ENCODE measurements at regions not wholly inside any gene's neighbourhood (a gene's known extent, or its start where the extent isn't known, plus 50 kb on each side); places are given as distances from the start of the nearest gene placed in this dataset.

DNA sequence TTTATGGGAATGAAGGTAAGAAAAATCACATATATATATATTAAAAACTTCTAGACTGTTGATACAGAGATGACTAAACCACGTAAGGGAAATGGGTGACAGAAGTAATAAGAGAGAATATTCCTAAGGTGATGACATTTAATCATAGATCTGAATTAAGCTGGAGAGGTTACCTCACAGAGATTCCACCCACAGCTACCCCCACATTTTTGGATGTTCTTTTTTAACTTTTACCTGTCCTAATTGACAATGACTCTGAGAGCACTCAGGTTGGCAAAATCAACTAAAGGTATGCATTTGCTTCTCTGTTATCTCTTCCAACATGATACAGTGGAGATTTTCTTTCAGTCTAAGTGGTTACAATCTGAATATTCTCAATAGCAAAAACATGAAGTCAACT, 1280.6 kb downstream of the CDH11 start:
- Mint-ChIP-seq H3K36me3 (ENCODE audit: low read depth) (no peaks in the 10 kb centered on the region), H3K4me1 (ENCODE audit: low read depth) (no peaks in the 10 kb centered on the region), H3K4me3 (no peak overlapping the region), H3K27me3 (no peaks in the 10 kb centered on the region), H3K27ac (no peak overlapping the region), H3K9me3 (peaks cover 24% of the 10 kb centered on the region)
- no peaks in the 10 kb centered on the region for H3K36me3 ChIP-seq (ENCODE audit: insufficient read depth, low read length)
- no peaks in the 10 kb centered on the region for H3K27me3 ChIP-seq (ENCODE audit: control insufficient read depth in 1 of 2, insufficient read depth in 2 of 2, low read length in 2 of 2)
- no peak for ATAC-seq (ENCODE audit: poor library complexity)
- ChIA-PET POLR2A (no interaction called here), CTCF (no interaction called here)
- no peak overlapping the region for H3K27ac ChIP-seq (ENCODE audit: low read depth in 1 of 2, low read length in 2 of 2)
- no peaks in the 10 kb centered on the region for H3K4me1 ChIP-seq (ENCODE audit: insufficient read depth, low read length)
- peaks cover 3 to 12% of the 10 kb centered on the region in 2 experiments for H3K9me3 ChIP-seq (ENCODE audit: control insufficient read depth in 1 of 2, insufficient read depth in 1 of 2, low read length in 2 of 2)
- TF ChIP-seq, protein P1, sequence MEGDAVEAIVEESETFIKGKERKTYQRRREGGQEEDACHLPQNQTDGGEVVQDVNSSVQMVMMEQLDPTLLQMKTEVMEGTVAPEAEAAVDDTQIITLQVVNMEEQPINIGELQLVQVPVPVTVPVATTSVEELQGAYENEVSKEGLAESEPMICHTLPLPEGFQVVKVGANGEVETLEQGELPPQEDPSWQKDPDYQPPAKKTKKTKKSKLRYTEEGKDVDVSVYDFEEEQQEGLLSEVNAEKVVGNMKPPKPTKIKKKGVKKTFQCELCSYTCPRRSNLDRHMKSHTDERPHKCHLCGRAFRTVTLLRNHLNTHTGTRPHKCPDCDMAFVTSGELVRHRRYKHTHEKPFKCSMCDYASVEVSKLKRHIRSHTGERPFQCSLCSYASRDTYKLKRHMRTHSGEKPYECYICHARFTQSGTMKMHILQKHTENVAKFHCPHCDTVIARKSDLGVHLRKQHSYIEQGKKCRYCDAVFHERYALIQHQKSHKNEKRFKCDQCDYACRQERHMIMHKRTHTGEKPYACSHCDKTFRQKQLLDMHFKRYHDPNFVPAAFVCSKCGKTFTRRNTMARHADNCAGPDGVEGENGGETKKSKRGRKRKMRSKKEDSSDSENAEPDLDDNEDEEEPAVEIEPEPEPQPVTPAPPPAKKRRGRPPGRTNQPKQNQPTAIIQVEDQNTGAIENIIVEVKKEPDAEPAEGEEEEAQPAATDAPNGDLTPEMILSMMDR (IDR thresholded peaks at IDR 0.05), result no peak
- intact Hi-C loops (cut with DNase I, micrococcal nuclease), result no loop called here
- no peak overlapping the region for H3K4me3 ChIP-seq (ENCODE audit: low read length)
- no peak for DNase-seq

DNA sequence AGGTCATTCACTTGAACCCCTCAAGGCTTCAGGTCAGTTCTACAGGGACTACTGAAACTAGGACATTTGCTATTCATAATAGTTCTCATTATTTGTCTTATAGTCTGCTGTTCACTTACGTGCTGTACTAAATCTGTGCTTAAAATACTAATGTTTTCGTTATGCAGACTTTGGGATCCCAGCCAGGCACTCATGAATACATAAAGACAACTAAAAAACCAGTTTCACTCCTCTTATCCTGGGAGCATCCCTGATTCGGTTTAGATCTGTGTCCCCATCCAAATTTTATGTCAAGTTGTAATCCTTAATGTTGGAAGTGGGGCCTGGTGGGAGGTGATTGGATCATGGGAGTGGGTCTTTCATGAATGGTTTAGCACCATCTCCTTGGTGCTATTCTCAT, 1291.8 kb downstream of the CDH11 start:
- CTCF ChIA-PET, result no interaction called here
- no peaks in the 10 kb centered on the region for H3K4me1 Mint-ChIP-seq (ENCODE audit: low read depth)

DNA sequence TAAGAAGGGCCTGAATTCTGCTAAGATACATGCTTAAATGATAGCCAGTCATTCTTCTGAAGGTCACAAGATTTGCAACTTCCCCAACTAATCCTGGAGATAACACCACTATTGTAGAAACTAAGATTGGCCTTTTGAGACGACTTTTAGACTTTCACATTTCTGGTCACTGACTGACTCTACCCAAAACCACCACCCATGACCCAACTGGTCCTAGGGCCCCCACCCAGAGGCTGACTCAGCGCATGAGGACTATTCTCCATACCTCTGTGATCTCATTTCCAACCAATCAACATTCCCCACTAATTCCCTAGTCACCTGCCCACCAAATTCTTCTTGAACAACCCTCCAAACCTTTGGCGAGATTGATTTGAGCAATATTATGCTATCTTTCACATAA, 1299.0 kb downstream of the CDH11 start:
- TF ChIP-seq, protein P1 (IDR thresholded peaks at IDR 0.05), result no peak
- Mint-ChIP-seq H3K27ac (no peak overlapping the region), H3K27me3 (no peaks in the 10 kb centered on the region), H3K9me3 (peaks cover 24% of the 10 kb centered on the region), H3K4me1 (ENCODE audit: low read depth) (no peaks in the 10 kb centered on the region), H3K4me3 (no peak overlapping the region), H3K36me3 (ENCODE audit: low read depth) (no peaks in the 10 kb centered on the region)
- Histone ChIP-seq H3K27ac (ENCODE audit: low read depth in 1 of 2, low read length in 2 of 2) (no peak overlapping the region), H3K4me3 (ENCODE audit: low read length) (no peak overlapping the region), H3K9me3 (ENCODE audit: control insufficient read depth in 1 of 2, insufficient read depth in 1 of 2, low read length in 2 of 2) (peaks cover 0 to 14% of the 10 kb centered on the region in 2 experiments), H3K27me3 (ENCODE audit: control insufficient read depth in 1 of 2, insufficient read depth in 2 of 2, low read length in 2 of 2) (no peaks in the 10 kb centered on the region), H3K4me1 (ENCODE audit: insufficient read depth, low read length) (no peaks in the 10 kb centered on the region), H3K36me3 (ENCODE audit: insufficient read depth, low read length) (no peaks in the 10 kb centered on the region)
- intact Hi-C loops (cut with DNase I, micrococcal nuclease), result no loop called here
- DNase-seq (no peak), ATAC-seq (ENCODE audit: poor library complexity) (no peak)
- CTCF ChIA-PET, result no interaction called here
- POLR2A ChIA-PET, result no interaction called here

More for the DNA sequence above, 1291.8 kb downstream of the CDH11 start:
- Mint-ChIP-seq H3K27me3 (no peaks in the 10 kb centered on the region), H3K9me3 (peaks cover 21% of the 10 kb centered on the region), H3K4me3 (no peak overlapping the region), H3K27ac (no peak overlapping the region), H3K36me3 (ENCODE audit: low read depth) (no peaks in the 10 kb centered on the region)
- Histone ChIP-seq H3K4me3 (ENCODE audit: low read length) (no peak overlapping the region), H3K27ac (ENCODE audit: low read depth in 1 of 2, low read length in 2 of 2) (no peak overlapping the region), H3K4me1 (ENCODE audit: insufficient read depth, low read length) (no peaks in the 10 kb centered on the region), H3K36me3 (ENCODE audit: insufficient read depth, low read length) (no peaks in the 10 kb centered on the region), H3K9me3 (ENCODE audit: control insufficient read depth in 1 of 2, insufficient read depth in 1 of 2, low read length in 2 of 2) (peaks cover 4 to 9% of the 10 kb centered on the region in 2 experiments), H3K27me3 (ENCODE audit: control insufficient read depth in 1 of 2, insufficient read depth in 2 of 2, low read length in 2 of 2) (no peaks in the 10 kb centered on the region)
- DNase-seq, result no peak
- no peak for ATAC-seq (ENCODE audit: poor library complexity)
- TF ChIP-seq, protein P1 (IDR thresholded peaks at IDR 0.05), result no peak
- POLR2A ChIA-PET, result no interaction called here
- intact Hi-C loops (cut with DNase I, micrococcal nuclease), result no loop called here

Data from CD4-positive, alpha-beta T cell (primary cell).